ENCODE measurements at regions not wholly inside any gene's neighbourhood (a gene's known extent, or its start where the extent isn't known, plus 50 kb on each side); places are given as distances from the start of the nearest gene placed in this dataset.

DNA sequence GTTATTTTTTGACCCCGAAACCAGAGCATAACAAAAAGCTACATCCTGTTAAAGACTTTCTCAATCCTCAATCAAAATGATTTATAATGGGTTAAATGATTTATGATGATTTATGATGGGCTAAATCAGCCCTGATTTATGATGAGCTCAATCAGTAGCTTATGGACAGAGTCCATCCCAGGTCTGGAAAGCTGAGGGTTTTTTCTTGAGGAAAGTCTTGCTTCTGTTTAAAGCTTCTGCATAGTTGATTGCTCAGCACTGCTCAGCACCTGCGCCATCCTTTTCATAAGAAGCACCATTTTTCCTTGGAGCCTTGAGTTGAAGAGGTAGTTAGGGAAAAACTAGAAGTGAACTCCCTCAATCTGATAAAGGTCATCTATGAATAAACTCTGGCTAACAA, 356.8 kb downstream of the CYRIA start:
- Mint-ChIP-seq H3K4me3 (no peak overlapping the region), H3K4me1 (ENCODE audit: low read depth) (no peaks in the 10 kb centered on the region), H3K36me3 (ENCODE audit: low read depth) (no peaks in the 10 kb centered on the region), H3K27me3 (ENCODE audit: low read depth) (peaks cover 12% of the 10 kb centered on the region), H3K27ac (no peak overlapping the region), H3K9me3 (no peaks in the 10 kb centered on the region)
- no peak for DNase-seq
- intact Hi-C loops (cut with micrococcal nuclease): no loop called here
- CTCF ChIA-PET: interaction anchor here (0.8 to 1.1 kb wide), 2 partner anchors 53 to 370 kb away, joined by 3 read pairs; no protein-coding TSS in a partner anchor

- H3K4me3 Mint-ChIP-seq: no peak overlapping the region
- no peaks in the 10 kb centered on the region for H3K9me3 Mint-ChIP-seq
- H3K4me1 Mint-ChIP-seq (ENCODE audit: low read depth): no peaks in the 10 kb centered on the region
- CTCF ChIA-PET: no interaction called here
- intact Hi-C loops (cut with micrococcal nuclease): no loop called here
- no peaks in the 10 kb centered on the region for H3K36me3 Mint-ChIP-seq (ENCODE audit: low read depth)
- H3K27ac Mint-ChIP-seq: no peak overlapping the region
- no peak for DNase-seq
- peaks cover 17% of the 10 kb centered on the region for H3K27me3 Mint-ChIP-seq (ENCODE audit: low read depth)
Measured at GRCh38 chr2:16304876-16305590, 360.6 kb downstream of the CYRIA start.

GRCh38 chr2:16303761-16304160, 361.9 kb downstream of the CYRIA start:
- no peaks in the 10 kb centered on the region for H3K36me3 Mint-ChIP-seq (ENCODE audit: low read depth)
- intact Hi-C loops (cut with micrococcal nuclease): no loop called here
- no peak for DNase-seq
- no peaks in the 10 kb centered on the region for H3K9me3 Mint-ChIP-seq
- peaks cover 19% of the 10 kb centered on the region for H3K27me3 Mint-ChIP-seq (ENCODE audit: low read depth)
- CTCF ChIA-PET: interaction anchor here (1.2 kb wide), 1 partner anchor 15 kb away, joined by 5 read pairs; no protein-coding TSS in a partner anchor
- no peak overlapping the region for H3K4me3 Mint-ChIP-seq
- H3K4me1 Mint-ChIP-seq (ENCODE audit: low read depth): no peaks in the 10 kb centered on the region
- no peak overlapping the region for H3K27ac Mint-ChIP-seq

GRCh38 chr2:16303273-16303577, 362.4 kb downstream of the CYRIA start:
- no peaks in the 10 kb centered on the region for H3K9me3 Mint-ChIP-seq
- H3K36me3 Mint-ChIP-seq (ENCODE audit: low read depth): no peaks in the 10 kb centered on the region
- H3K27ac Mint-ChIP-seq: no peak overlapping the region
- intact Hi-C loops (cut with micrococcal nuclease): no loop called here
- H3K4me3 Mint-ChIP-seq: peak overlapping the region; percentile 5
- no peaks in the 10 kb centered on the region for H3K4me1 Mint-ChIP-seq (ENCODE audit: low read depth)
- DNase-seq: no peak
- peaks cover 19% of the 10 kb centered on the region for H3K27me3 Mint-ChIP-seq (ENCODE audit: low read depth)
- CTCF ChIA-PET: interaction anchor here (1.2 kb wide), 1 partner anchor 14 kb away, joined by 5 read pairs; no protein-coding TSS in a partner anchor

- CTCF ChIA-PET: interaction anchor here (0.7 to 1.2 kb wide), 2 partner anchors 14 to 667 kb away, joined by 3 to 5 read pairs; no protein-coding TSS in a partner anchor
- intact Hi-C loops (cut with micrococcal nuclease): no loop called here
- Mint-ChIP-seq H3K4me1 (ENCODE audit: low read depth) (no peaks in the 10 kb centered on the region), H3K9me3 (no peaks in the 10 kb centered on the region), H3K27ac (no peak overlapping the region), H3K4me3 (peak overlapping the region; percentile 5), H3K36me3 (ENCODE audit: low read depth) (no peaks in the 10 kb centered on the region), H3K27me3 (ENCODE audit: low read depth) (peaks cover 19% of the 10 kb centered on the region)
- DNase-seq: peak; percentile 8
Measured at GRCh38 chr2:16302431-16303272, 362.3 kb downstream of the MYCN start.

DNA sequence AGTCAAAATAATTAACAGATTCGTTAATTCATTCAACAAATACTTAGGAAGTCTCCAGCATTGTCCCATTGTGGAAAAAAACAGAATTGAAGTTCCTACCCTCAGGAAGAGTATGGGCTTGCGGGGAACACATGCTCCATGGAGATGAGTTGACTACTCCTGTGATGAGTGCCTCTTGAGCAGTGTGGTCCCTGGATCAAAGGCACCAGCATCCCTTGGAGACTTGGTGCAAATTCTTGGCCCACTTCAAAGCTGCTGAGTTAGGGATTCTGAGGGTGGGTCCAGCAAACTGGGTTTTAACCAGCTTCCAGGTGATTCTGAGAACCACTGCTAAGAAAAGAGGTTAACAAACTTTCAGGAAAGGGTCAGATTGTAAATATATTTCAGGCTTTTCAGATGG, 361.6 kb downstream of the MYCN start:
- H3K4me1 Mint-ChIP-seq (ENCODE audit: low read depth): no peaks in the 10 kb centered on the region
- H3K4me3 Mint-ChIP-seq: no peak overlapping the region
- no peaks in the 10 kb centered on the region for H3K9me3 Mint-ChIP-seq
- DNase-seq: no peak
- H3K36me3 Mint-ChIP-seq (ENCODE audit: low read depth): no peaks in the 10 kb centered on the region
- CTCF ChIA-PET: no interaction called here
- H3K27me3 Mint-ChIP-seq (ENCODE audit: low read depth): peaks cover 19% of the 10 kb centered on the region
- intact Hi-C loops (cut with micrococcal nuclease): no loop called here
- H3K27ac Mint-ChIP-seq: no peak overlapping the region

- CTCF ChIA-PET: no interaction called here
- no peaks in the 10 kb centered on the region for H3K4me1 Mint-ChIP-seq (ENCODE audit: low read depth)
- no peak overlapping the region for H3K4me3 Mint-ChIP-seq
- peaks cover 9% of the 10 kb centered on the region for H3K27me3 Mint-ChIP-seq (ENCODE audit: low read depth)
- intact Hi-C loops (cut with micrococcal nuclease): no loop called here
- H3K36me3 Mint-ChIP-seq (ENCODE audit: low read depth): no peaks in the 10 kb centered on the region
- DNase-seq: no peak
- H3K9me3 Mint-ChIP-seq: no peaks in the 10 kb centered on the region
- H3K27ac Mint-ChIP-seq: no peak overlapping the region
Measured at GRCh38 chr2:16298866-16299265, 358.5 kb downstream of the MYCN start.

- no peak for DNase-seq
- Mint-ChIP-seq H3K36me3 (ENCODE audit: low read depth) (no peaks in the 10 kb centered on the region), H3K27ac (no peak overlapping the region), H3K4me3 (no peak overlapping the region), H3K9me3 (no peaks in the 10 kb centered on the region), H3K27me3 (ENCODE audit: low read depth) (peaks cover 5% of the 10 kb centered on the region), H3K4me1 (ENCODE audit: low read depth) (no peaks in the 10 kb centered on the region)
- CTCF ChIA-PET: no interaction called here
- intact Hi-C loops (cut with micrococcal nuclease): no loop called here
Measured at GRCh38 chr2:16296331-16297250, 356.2 kb downstream of the MYCN start.

GRCh38 chr2:16296038-16296290, 355.6 kb downstream of the MYCN start:
- H3K27ac Mint-ChIP-seq: no peak overlapping the region
- no peak overlapping the region for H3K4me3 Mint-ChIP-seq
- no peaks in the 10 kb centered on the region for H3K4me1 Mint-ChIP-seq (ENCODE audit: low read depth)
- H3K27me3 Mint-ChIP-seq (ENCODE audit: low read depth): peaks cover 8% of the 10 kb centered on the region
- H3K36me3 Mint-ChIP-seq (ENCODE audit: low read depth): no peaks in the 10 kb centered on the region
- DNase-seq: no peak
- CTCF ChIA-PET: no interaction called here
- intact Hi-C loops (cut with micrococcal nuclease): no loop called here
- H3K9me3 Mint-ChIP-seq: no peaks in the 10 kb centered on the region

DNA sequence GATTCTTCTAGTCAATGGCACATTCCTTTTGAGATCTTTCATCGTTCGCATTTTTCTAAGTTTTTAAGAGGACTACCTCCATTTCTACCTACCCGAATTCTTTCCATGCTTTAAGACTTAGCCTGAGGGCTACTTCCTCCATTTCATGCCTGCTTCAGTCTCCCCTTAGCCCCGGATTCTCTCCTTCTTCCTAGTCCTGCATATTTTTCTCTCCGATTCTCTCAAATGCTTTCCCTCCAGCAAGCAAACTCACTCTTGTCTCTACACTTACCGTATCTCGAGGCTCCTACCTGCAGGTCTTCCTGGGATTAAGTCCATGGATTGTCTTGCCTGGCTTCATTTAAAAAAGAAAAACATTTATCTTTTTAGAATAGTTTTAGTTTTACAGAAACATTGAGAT, 354.4 kb downstream of the MYCN start:
- no peak for DNase-seq
- CTCF ChIA-PET: interaction anchor here (0.6 kb wide), 1 partner anchor 216 kb away, joined by 4 read pairs; no protein-coding TSS in a partner anchor
- Mint-ChIP-seq H3K4me1 (ENCODE audit: low read depth) (no peaks in the 10 kb centered on the region), H3K27ac (no peak overlapping the region), H3K9me3 (no peaks in the 10 kb centered on the region), H3K4me3 (no peak overlapping the region), H3K27me3 (ENCODE audit: low read depth) (peaks cover 8% of the 10 kb centered on the region), H3K36me3 (ENCODE audit: low read depth) (no peaks in the 10 kb centered on the region)
- intact Hi-C loops (cut with micrococcal nuclease): no loop called here

DNA sequence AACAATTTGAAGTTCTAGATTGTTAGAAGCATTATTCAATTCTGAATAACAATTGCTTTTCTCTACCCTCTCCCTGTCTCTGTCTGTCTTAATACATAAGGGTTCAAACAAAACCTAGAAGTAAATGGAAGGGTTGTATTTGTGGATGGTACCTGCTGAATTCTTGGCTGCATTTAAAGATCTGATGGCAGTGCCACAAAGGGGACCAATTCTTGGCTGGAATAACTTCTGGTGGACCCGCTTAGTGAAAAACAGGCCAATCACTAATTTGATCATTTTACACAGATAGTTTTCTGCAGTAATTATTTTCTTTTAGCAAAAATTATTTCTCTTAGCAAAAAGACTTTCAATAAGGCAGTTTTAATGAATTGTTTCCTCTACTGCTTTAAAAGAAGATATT, 353.5 kb downstream of the MYCN start:
- Mint-ChIP-seq H3K36me3 (ENCODE audit: low read depth) (no peaks in the 10 kb centered on the region), H3K27me3 (ENCODE audit: low read depth) (peaks cover 6% of the 10 kb centered on the region), H3K4me3 (no peak overlapping the region), H3K27ac (no peak overlapping the region), H3K4me1 (ENCODE audit: low read depth) (no peaks in the 10 kb centered on the region), H3K9me3 (no peaks in the 10 kb centered on the region)
- intact Hi-C loops (cut with micrococcal nuclease): no loop called here
- no peak for DNase-seq
- CTCF ChIA-PET: no interaction called here

- no peak overlapping the region for H3K27ac Mint-ChIP-seq
- intact Hi-C loops (cut with micrococcal nuclease): no loop called here
- peaks cover 6% of the 10 kb centered on the region for H3K27me3 Mint-ChIP-seq (ENCODE audit: low read depth)
- no peak overlapping the region for H3K4me3 Mint-ChIP-seq
- H3K36me3 Mint-ChIP-seq (ENCODE audit: low read depth): no peaks in the 10 kb centered on the region
- no peak for DNase-seq
- no peaks in the 10 kb centered on the region for H3K4me1 Mint-ChIP-seq (ENCODE audit: low read depth)
- H3K9me3 Mint-ChIP-seq: no peaks in the 10 kb centered on the region
- CTCF ChIA-PET: no interaction called here
Measured at GRCh38 chr2:16293398-16293797, 353.0 kb downstream of the MYCN start.

All from activated naive CD4-positive, alpha-beta T cell treated with anti-CD3 and anti-CD28 coated beads for 36 hours (primary cell).